SU-DHL-6 (cell line): ENCODE measurements at regions not wholly inside any gene's neighbourhood (a gene's known extent, or its start where the extent isn't known, plus 50 kb on each side); places are given as distances from the start of the nearest gene placed in this dataset.

ENCODE experiments used
- H2AFZ ChIP-seq: fragments of 200-600 bp; sonication (generic); 2 replicates; pipeline ENCODE4 v1.6.1; 2014; ENCODE audit warnings: low read depth, mild to moderate bottlenecking, moderate library complexity, mixed read lengths, antibody characterized with exemption, low read length; ENCODE audit not compliant: severe bottlenecking
- H3F3A ChIP-seq: fragments of 200-600 bp; shearing (Covaris generic); 2 replicates; pipeline ENCODE4 v1.6.0; 2016; ENCODE audit warnings: antibody characterized with exemption, mild to moderate bottlenecking; ENCODE audit not compliant: insufficient read depth
- H3K27ac ChIP-seq: fragments of 200-600 bp; sonication (generic); 2 replicates; pipeline ENCODE4 v1.5.1; 2016; ENCODE audit warnings: low read depth, mild to moderate bottlenecking, low read length, moderate library complexity, mixed read lengths
- H3K27me3 ChIP-seq: fragments of 200-600 bp; sonication (generic), shearing (Covaris generic); 2 replicates; pipeline ENCODE4 v1.6.0; 2014; ENCODE audit warnings: mild to moderate bottlenecking, low read length
- H3K36me3 ChIP-seq: fragments of 200-600 bp; sonication (generic); 2 replicates; pipeline ENCODE4 v1.6.1; 2014; ENCODE audit warnings: mild to moderate bottlenecking, low read length, mixed read lengths
- H3K4me2 ChIP-seq: fragments of 300-600, 200-600 bp; shearing (Covaris generic), sonication (generic); 2 replicates; pipeline ENCODE4 v1.6.0; 2014; ENCODE audit warnings: low read length, low read depth, mild to moderate bottlenecking; ENCODE audit not compliant: poor library complexity, severe bottlenecking
- H3K4me3 ChIP-seq: fragments of 200-600 bp; sonication (generic); 2 replicates; pipeline ENCODE4 v1.5.1; 2014; ENCODE audit warnings: antibody characterized with exemption, low read length, mild to moderate bottlenecking, mixed read lengths; ENCODE audit not compliant: insufficient read depth, poor library complexity, severe bottlenecking
- H3K79me2 ChIP-seq: fragments of 200-600 bp; sonication (generic); 2 replicates; pipeline ENCODE4 v1.6.1; 2014; ENCODE audit warnings: mild to moderate bottlenecking, low read length, moderate library complexity; ENCODE audit not compliant: insufficient read depth
- H3K9ac ChIP-seq: fragments of 200-600 bp; sonication (generic); 2 replicates; pipeline ENCODE4 v1.7.0; 2014; ENCODE audit warnings: mild to moderate bottlenecking, low read length
- H3K9me2 ChIP-seq: fragments of 200-600 bp; sonication (generic); replicated peaks from 2 replicates; pipeline ENCODE4 v1.6.1; 2014; ENCODE audit warnings: low read length; ENCODE audit not compliant: insufficient read depth
- H3K9me3 ChIP-seq: fragments of 200-600 bp; sonication (generic); 2 replicates; pipeline ENCODE4 v1.6.1; 2014; ENCODE audit warnings: low read length, mixed read lengths; ENCODE audit not compliant: insufficient read depth
- H4K20me1 ChIP-seq: fragments of 200-600 bp; sonication (generic); 2 replicates; pipeline ENCODE4 v1.6.1; 2014; ENCODE audit warnings: low read depth, mild to moderate bottlenecking, antibody characterized with exemption, low read length, moderate library complexity, mixed read lengths
- EZH2phosphoT487 ChIP-seq: fragments of 200-600 bp; sonication (generic), shearing (Covaris generic); conservative IDR thresholded peaks from 2 replicates; pipeline ENCODE4 v1.6.1; 2018; ENCODE audit warnings: mild to moderate bottlenecking, antibody characterized with exemption, low read length, moderate library complexity, mixed read lengths
- TF ChIP-seq, protein P1 (sequence below): fragments of 200-600 bp; sonication (generic); IDR thresholded peaks from one replicate; pipeline ENCODE4 v1.5.1; 2017; ENCODE audit warnings: antibody characterized with exemption, mild to moderate bottlenecking, low read length, moderate library complexity; ENCODE audit not compliant: insufficient read depth, poor library complexity, severe bottlenecking

DNA sequence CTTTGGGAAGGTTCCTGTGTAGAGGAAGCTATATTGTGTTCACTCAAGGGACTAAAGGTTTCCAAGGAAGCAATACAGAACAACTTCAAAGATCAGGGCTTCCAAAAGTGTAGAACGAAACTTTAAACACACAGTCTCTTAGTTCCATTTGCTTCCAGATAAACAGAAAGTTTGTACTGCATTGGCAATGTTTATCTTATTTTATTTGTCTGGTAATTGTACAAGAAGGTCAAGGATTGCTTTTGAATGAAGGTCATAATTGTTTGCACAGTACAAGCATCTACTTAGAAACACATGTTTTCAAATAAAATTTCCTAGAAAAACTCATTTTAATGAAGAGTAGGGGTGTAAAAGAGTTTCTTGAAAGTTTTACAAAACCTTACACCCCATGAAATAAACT lies 712.7 kb upstream of the SGCG start:
- Histone ChIP-seq H3K79me2 (no peaks in the 10 kb centered on the region), H3K4me3 (no peak overlapping the region), H3K9me3 (no peaks in the 10 kb centered on the region), H3K4me2 (no peak overlapping the region), H3F3A (no peaks in the 10 kb centered on the region), H3K9ac (no peak overlapping the region), H3K27ac (no peak overlapping the region), H2AFZ (no peak overlapping the region), H3K36me3 (no peaks in the 10 kb centered on the region), H4K20me1 (no peaks in the 10 kb centered on the region), H3K27me3 (no peaks in the 10 kb centered on the region), H3K9me2 (no peaks in the 10 kb centered on the region)
- TF ChIP-seq, protein P1, sequence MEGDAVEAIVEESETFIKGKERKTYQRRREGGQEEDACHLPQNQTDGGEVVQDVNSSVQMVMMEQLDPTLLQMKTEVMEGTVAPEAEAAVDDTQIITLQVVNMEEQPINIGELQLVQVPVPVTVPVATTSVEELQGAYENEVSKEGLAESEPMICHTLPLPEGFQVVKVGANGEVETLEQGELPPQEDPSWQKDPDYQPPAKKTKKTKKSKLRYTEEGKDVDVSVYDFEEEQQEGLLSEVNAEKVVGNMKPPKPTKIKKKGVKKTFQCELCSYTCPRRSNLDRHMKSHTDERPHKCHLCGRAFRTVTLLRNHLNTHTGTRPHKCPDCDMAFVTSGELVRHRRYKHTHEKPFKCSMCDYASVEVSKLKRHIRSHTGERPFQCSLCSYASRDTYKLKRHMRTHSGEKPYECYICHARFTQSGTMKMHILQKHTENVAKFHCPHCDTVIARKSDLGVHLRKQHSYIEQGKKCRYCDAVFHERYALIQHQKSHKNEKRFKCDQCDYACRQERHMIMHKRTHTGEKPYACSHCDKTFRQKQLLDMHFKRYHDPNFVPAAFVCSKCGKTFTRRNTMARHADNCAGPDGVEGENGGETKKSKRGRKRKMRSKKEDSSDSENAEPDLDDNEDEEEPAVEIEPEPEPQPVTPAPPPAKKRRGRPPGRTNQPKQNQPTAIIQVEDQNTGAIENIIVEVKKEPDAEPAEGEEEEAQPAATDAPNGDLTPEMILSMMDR = no peak
- no peak for TF ChIP-seq EZH2phosphoT487

DNA sequence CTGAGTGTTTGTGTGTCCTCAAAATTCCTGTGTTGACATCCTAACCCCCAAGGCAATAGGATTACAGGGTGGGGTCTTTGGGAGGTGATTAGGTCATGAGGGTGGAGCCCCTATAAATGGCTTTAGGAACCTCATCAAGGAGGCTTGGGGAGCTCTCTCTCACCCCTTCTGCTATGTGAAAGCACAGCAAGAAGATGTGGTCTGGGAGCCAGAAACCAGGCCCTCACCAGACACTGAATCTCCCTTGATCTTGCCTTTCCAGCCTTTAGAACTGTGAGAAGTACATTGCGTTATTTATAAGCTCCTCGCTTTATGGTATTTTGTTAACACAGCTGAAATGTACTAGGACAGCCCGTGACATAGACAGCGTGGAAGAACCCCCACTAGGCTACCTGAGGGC lies 712.0 kb upstream of the SGCG start:
- H3K9ac ChIP-seq = no peak overlapping the region
- H3K79me2 ChIP-seq = no peaks in the 10 kb centered on the region
- no peak overlapping the region for H3K27ac ChIP-seq
- no peak overlapping the region for H3K4me3 ChIP-seq
- H3K9me2 ChIP-seq = no peaks in the 10 kb centered on the region
- H3K36me3 ChIP-seq = no peaks in the 10 kb centered on the region
- no peaks in the 10 kb centered on the region for H3F3A ChIP-seq
- H3K4me2 ChIP-seq = no peak overlapping the region
- H4K20me1 ChIP-seq = no peaks in the 10 kb centered on the region
- no peak overlapping the region for H2AFZ ChIP-seq
- H3K9me3 ChIP-seq = no peaks in the 10 kb centered on the region
- H3K27me3 ChIP-seq = no peaks in the 10 kb centered on the region
- TF ChIP-seq, protein P1 = no peak
- TF ChIP-seq EZH2phosphoT487 = no peak

DNA sequence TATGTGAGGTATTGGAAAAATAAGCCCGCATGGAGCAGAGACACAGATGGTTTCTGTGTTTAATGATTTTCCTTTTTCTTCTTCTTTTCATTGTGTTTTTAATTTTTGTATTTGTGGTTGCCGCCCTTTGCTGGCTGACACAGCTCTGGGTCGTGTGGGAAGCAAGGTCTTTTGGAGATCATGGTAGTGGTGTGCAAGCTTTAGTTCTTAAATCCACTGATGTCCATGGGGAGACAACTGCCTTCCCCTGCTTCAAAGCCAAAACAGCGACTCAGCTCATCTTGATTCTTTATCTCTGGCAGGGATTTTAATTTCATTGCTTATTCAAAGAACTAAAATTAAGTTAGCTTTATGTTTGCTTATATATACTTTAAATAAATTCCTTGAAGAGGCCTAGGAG lies 711.3 kb upstream of the SGCG start:
- TF ChIP-seq, protein P1 = no peak
- TF ChIP-seq EZH2phosphoT487 = no peak
- H3K9ac ChIP-seq = no peak overlapping the region

DNA sequence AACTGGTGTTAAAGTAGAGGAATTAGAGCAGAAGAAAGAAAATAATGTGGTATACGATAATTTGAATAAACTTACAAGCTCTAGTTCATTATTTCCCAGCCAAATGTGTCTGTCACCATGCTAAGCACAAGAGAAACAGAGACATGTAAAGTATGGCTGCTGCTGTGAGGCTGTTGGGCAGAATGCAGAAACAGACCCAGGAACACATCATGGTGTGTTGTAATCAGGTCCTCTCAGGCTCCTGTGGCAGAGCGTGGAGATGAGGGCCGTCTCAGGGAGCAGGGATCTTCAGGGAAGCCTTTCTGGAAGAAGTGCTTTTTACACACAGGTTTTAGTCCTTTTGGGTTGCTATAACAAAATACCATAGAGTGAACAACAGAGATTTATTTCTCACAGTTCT lies 710.7 kb upstream of the SGCG start:
- no peak for TF ChIP-seq EZH2phosphoT487
- TF ChIP-seq, protein P1 = no peak
- H3K9me3 ChIP-seq = no peaks in the 10 kb centered on the region
- no peaks in the 10 kb centered on the region for H3K27me3 ChIP-seq
- H3K4me3 ChIP-seq = no peak overlapping the region
- H3K79me2 ChIP-seq = no peaks in the 10 kb centered on the region
- no peaks in the 10 kb centered on the region for H3K36me3 ChIP-seq
- no peaks in the 10 kb centered on the region for H4K20me1 ChIP-seq
- no peak overlapping the region for H3K9ac ChIP-seq
- H3F3A ChIP-seq = no peaks in the 10 kb centered on the region
- no peak overlapping the region for H2AFZ ChIP-seq
- H3K27ac ChIP-seq = no peak overlapping the region
- H3K9me2 ChIP-seq = no peaks in the 10 kb centered on the region
- no peak overlapping the region for H3K4me2 ChIP-seq

More for the DNA sequence above, 711.3 kb upstream of the SGCG start:
- no peak overlapping the region for H2AFZ ChIP-seq
- no peaks in the 10 kb centered on the region for H3F3A ChIP-seq
- H3K79me2 ChIP-seq = no peaks in the 10 kb centered on the region
- no peaks in the 10 kb centered on the region for H3K36me3 ChIP-seq
- no peak overlapping the region for H3K27ac ChIP-seq
- H3K4me2 ChIP-seq = no peak overlapping the region
- no peak overlapping the region for H3K4me3 ChIP-seq
- H3K27me3 ChIP-seq = no peaks in the 10 kb centered on the region
- no peaks in the 10 kb centered on the region for H4K20me1 ChIP-seq
- H3K9me2 ChIP-seq = no peaks in the 10 kb centered on the region
- no peaks in the 10 kb centered on the region for H3K9me3 ChIP-seq
